GM12872 (cell line): ENCODE measurements at regions not wholly inside any gene's neighbourhood (a gene's known extent, or its start where the extent isn't known, plus 50 kb on each side); places are given as distances from the start of the nearest gene placed in this dataset.

Source experiments
- TF ChIP-seq, protein P1 (sequence below): IDR thresholded peaks from 3 replicates; pipeline ENCODE4 v1.5.1; 2011; ENCODE audit warnings: low read depth, mild to moderate bottlenecking, low read length, moderate library complexity; ENCODE audit not compliant: insufficient read depth

DNA sequence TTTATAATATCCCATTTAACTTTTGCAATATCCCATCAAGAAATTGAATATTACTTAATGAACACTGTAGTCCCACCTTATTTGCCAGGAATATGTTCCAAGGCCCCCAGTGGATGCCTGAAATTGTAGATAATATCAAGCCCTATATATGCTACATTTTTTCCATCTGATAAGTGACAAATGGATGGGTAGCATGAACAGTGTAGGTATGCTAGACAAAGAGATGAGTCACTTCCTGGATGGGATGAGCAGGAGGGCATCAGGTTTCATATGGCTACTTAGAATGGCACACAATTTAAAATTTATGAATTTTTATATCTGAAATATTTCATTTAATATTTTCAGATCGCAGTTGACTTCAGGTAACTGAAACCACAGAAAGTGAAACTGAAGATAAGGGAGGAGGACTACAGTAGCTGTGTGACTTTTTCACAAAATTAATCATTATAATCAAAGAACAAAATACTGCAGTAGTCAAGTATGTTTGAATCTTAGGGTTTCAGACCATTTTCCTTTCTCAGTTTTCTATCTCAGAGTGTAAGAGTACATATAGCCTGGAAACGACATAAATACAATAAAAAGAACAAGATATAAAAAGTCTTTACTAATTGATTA lies 636.4 kb upstream of the ARRDC3 start:
- TF ChIP-seq, protein P1, sequence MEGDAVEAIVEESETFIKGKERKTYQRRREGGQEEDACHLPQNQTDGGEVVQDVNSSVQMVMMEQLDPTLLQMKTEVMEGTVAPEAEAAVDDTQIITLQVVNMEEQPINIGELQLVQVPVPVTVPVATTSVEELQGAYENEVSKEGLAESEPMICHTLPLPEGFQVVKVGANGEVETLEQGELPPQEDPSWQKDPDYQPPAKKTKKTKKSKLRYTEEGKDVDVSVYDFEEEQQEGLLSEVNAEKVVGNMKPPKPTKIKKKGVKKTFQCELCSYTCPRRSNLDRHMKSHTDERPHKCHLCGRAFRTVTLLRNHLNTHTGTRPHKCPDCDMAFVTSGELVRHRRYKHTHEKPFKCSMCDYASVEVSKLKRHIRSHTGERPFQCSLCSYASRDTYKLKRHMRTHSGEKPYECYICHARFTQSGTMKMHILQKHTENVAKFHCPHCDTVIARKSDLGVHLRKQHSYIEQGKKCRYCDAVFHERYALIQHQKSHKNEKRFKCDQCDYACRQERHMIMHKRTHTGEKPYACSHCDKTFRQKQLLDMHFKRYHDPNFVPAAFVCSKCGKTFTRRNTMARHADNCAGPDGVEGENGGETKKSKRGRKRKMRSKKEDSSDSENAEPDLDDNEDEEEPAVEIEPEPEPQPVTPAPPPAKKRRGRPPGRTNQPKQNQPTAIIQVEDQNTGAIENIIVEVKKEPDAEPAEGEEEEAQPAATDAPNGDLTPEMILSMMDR: no peak

DNA sequence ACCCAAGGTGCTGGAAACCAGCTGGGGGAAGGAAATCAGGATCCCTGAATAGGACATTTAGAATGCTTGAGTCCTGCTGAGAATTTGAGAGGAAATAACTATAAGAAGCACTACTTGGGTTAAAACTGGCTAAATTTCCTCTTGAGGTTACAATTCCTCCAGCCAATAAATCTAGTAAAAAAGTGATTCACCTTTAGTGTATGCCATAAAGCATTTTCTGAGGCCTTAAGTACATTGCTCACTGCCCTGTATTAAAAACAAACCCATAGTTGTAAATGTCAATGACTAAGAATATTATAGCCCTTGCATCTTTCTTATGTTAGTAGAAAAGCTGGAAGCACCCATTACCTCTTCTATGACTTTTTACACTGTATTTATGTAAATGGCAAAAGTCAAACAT lies 634.7 kb upstream of the ARRDC3 start:
- TF ChIP-seq, protein P1: no peak

DNA sequence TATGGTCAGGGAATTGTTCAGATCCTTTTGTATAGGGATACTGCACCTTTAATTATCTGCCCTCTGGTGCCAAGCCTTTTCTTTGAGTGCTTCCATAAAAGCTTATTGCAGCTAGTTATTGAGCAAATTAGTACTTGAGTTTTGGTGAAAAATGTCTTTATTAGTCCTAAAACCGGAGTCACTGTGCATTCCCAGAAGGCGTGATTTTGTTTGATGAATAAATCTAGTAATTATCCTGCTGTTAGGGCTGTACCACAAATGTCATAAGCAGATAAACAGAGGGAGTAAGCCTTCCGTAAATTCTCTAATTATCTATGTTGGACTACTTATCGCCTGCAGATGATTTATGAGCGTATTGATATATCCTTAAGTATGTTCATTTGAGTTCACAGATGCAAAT lies 620.7 kb upstream of the ARRDC3 start:
- TF ChIP-seq, protein P1: no peak

DNA sequence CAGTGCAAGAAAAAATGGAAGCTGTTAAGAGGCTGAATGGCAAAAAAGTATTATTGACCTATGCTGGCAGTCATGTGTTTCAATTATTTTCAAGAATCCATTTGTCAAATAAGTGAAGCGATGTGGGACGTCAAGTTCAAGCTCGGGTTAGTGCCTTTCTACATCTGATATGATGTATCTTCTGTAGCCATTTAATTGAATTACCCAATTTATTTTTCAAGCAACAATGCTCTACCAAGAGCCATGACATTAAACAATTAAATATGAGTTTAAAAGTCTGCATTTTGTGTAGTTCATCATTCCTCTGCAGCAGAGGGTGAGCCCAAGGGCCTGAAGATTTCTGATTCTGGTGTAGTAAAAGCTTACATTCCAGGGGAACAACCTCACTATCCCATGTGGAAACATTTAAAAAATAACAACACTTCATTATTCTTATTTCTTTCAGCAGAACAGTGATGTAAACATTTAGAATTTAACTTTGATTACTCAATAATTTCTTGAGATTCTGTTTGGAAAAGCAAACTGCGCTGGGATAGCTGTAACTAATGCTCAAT lies 619.7 kb upstream of the ARRDC3 start:
- TF ChIP-seq, protein P1: no peak

DNA sequence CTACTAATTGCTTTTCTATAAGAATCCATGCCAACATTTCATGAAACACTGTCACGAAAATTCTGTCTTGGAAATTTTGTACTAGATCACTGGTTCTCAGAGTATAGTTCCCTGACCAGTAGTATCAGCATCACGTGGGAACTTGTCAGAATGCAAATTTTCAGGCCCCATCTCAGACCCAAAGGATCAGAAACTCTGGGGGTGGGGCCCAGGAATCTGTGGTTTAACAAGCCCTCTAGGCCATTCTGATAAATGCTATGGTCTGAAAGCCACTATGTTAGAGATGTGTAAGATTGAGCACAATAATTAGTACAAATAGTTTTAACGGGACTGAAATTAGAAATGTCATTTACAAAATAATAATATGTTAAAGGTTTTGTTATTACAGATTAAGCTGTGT lies 615.7 kb upstream of the ARRDC3 start:
- TF ChIP-seq, protein P1: no peak

DNA sequence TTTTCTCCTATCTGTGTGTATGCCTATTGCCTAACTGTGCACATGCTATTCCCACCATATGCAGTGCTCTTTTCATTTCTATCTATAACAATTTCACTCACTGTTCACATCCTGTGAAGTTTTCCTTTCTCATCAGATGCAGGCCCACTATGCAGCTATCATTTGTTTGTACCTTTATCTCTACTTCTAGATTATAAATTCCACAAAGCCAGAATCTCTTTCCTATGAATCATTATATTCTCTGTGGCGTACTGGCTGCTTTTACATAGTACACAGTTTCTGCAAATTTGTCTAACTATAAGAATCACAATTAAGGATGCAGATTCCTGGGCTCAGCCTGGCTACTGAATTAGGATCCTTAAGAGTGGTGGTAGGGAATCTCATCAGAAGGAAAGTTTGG lies 600.8 kb upstream of the ARRDC3 start:
- TF ChIP-seq, protein P1: no peak

DNA sequence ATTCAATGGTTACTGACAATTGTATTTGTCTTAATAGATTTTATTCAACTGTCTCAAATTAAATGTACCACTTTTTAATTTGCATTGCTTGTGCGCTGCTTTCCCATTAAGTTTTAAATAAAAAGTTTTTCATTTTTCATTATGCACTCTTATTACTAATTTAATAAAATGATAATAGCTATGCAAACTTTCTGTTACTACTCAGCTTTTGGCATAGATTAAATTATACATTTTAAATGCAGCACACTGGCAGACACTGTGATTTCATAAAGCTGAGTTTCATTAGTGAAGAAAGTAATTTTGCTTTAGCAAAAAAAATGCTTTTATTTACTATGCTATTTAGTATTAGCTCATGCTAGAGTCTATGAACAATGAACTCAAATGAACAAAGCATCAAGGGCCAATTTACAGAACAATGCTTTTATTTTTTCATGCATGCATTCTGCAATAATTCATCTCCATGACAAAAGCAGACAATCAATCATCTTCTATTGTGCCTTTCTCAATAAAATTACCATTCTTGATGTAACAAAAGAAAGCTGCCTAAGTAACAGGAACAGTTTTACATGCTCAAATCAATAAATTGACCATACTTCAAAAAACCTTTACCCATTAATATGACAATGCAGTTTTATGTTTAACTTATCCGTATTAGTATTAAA lies 595.2 kb upstream of the ARRDC3 start:
- TF ChIP-seq, protein P1: no peak
